Activated CD4-positive, alpha-beta memory T cell treated with anti-CD3 and anti-CD28 coated beads for 36 hours (primary cell): ENCODE measurements at regions not wholly inside any gene's neighbourhood (a gene's known extent, or its start where the extent isn't known, plus 50 kb on each side); places are given as distances from the start of the nearest gene placed in this dataset.

ENCODE experiments used
- CTCF ChIA-PET: fragments of 350-600 bp; sonication (Branson Sonifier 250); formaldehyde crosslinking; loops from one replicate; lab custom pipeline; 2021; ENCODE audit warnings: antibody characterized with exemption, inconsistent platforms; lab: Charles Lee
- POLR2A ChIA-PET: fragments of 350-600 bp; sonication (Branson Sonifier 250); formaldehyde crosslinking; loops from one replicate; lab custom pipeline; 2021; ENCODE audit warnings: antibody characterized with exemption; lab: Charles Lee
- DNase-seq: peaks from one replicate; pipeline ENCODE4 v3.0.0-alpha.2; 2020
- H3K27ac Mint-ChIP-seq: one replicate; pipeline ENCODE4 v1.8.0; 2021; ENCODE audit warnings: mixed read lengths
- H3K27me3 Mint-ChIP-seq: one replicate; pipeline ENCODE4 v1.8.0; 2021; ENCODE audit warnings: mixed read lengths
- H3K36me3 Mint-ChIP-seq: one replicate; pipeline ENCODE4 v1.8.0; 2021; ENCODE audit warnings: mixed read lengths
- H3K4me1 Mint-ChIP-seq: one replicate; pipeline ENCODE4 v1.8.0; 2021; ENCODE audit warnings: low read depth, mixed read lengths
- H3K4me3 Mint-ChIP-seq: one replicate; pipeline ENCODE4 v1.8.0; 2021; ENCODE audit warnings: mild to moderate bottlenecking, mixed read lengths
- H3K9me3 Mint-ChIP-seq: one replicate; pipeline ENCODE4 v1.8.0; 2021; ENCODE audit warnings: mixed read lengths
- intact Hi-C: fragments of 100-400 bp; cut with micrococcal nuclease; formaldehyde crosslinking; loops from one replicate; pipeline ENCODE4 v1.15.1; 2023

GRCh38 chr10:3366735-3367405 is 194.3 kb upstream of the PITRM1 start:
- H3K4me1 Mint-ChIP-seq, result peaks cover 4% of the 10 kb centered on the region
- DNase-seq, result no peak
- ChIA-PET CTCF (no interaction called here), POLR2A (no interaction called here)
- peaks cover 7% of the 10 kb centered on the region for H3K9me3 Mint-ChIP-seq
- intact Hi-C loops, result no loop called here
- H3K27ac Mint-ChIP-seq, result no peak overlapping the region
- no peak overlapping the region for H3K4me3 Mint-ChIP-seq
- no peaks in the 10 kb centered on the region for H3K27me3 Mint-ChIP-seq
- no peaks in the 10 kb centered on the region for H3K36me3 Mint-ChIP-seq

DNA sequence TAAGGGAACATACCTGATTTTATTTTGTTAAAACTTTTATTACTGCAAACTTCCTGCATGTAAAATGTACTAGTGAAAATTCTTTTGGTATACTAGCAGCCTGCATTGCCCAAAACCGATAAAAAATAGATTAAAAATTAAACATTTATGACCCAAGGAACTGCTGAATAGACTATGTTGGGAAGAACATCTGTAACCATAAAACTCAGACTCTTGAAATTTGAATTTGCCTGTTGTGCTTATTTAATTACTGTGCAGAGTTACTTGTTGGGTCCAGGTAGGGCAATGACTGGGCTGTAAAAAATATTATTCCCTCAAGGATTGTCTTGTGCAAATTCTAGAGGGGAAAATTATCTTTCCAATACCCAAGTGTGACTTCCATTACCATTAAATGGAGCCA is 193.5 kb upstream of the PITRM1 start:
- H3K9me3 Mint-ChIP-seq, result peaks cover 15% of the 10 kb centered on the region
- peaks cover 4% of the 10 kb centered on the region for H3K4me1 Mint-ChIP-seq
- POLR2A ChIA-PET, result no interaction called here
- H3K36me3 Mint-ChIP-seq, result peaks cover 3% of the 10 kb centered on the region
- no peak overlapping the region for H3K4me3 Mint-ChIP-seq
- CTCF ChIA-PET, result no interaction called here
- intact Hi-C loops, result no loop called here
- H3K27me3 Mint-ChIP-seq, result no peaks in the 10 kb centered on the region
- H3K27ac Mint-ChIP-seq, result no peak overlapping the region
- DNase-seq, result no peak

GRCh38 chr10:3365630-3366029 is 193.0 kb upstream of the PITRM1 start:
- CTCF ChIA-PET, result no interaction called here
- Mint-ChIP-seq H3K4me1 (peaks cover 4% of the 10 kb centered on the region), H3K4me3 (no peak overlapping the region), H3K36me3 (peaks cover 5% of the 10 kb centered on the region), H3K9me3 (peaks cover 20% of the 10 kb centered on the region), H3K27me3 (no peaks in the 10 kb centered on the region), H3K27ac (no peak overlapping the region)
- DNase-seq, result no peak
- intact Hi-C loops, result no loop called here
- POLR2A ChIA-PET, result no interaction called here

- peaks cover 22% of the 10 kb centered on the region for H3K9me3 Mint-ChIP-seq
- H3K4me1 Mint-ChIP-seq, result peaks cover 4% of the 10 kb centered on the region
- H3K36me3 Mint-ChIP-seq, result peaks cover 5% of the 10 kb centered on the region
- POLR2A ChIA-PET, result no interaction called here
- CTCF ChIA-PET, result no interaction called here
- no peaks in the 10 kb centered on the region for H3K27me3 Mint-ChIP-seq
- H3K27ac Mint-ChIP-seq, result no peak overlapping the region
- intact Hi-C loops, result no loop called here
- no peak for DNase-seq
- no peak overlapping the region for H3K4me3 Mint-ChIP-seq
Observed at GRCh38 chr10:3364768-3365480, 192.3 kb upstream of the PITRM1 start.

- POLR2A ChIA-PET, result no interaction called here
- peaks cover 5% of the 10 kb centered on the region for H3K36me3 Mint-ChIP-seq
- H3K9me3 Mint-ChIP-seq, result peaks cover 29% of the 10 kb centered on the region
Observed at GRCh38 chr10:3363311-3364045, 190.9 kb upstream of the PITRM1 start.

DNA sequence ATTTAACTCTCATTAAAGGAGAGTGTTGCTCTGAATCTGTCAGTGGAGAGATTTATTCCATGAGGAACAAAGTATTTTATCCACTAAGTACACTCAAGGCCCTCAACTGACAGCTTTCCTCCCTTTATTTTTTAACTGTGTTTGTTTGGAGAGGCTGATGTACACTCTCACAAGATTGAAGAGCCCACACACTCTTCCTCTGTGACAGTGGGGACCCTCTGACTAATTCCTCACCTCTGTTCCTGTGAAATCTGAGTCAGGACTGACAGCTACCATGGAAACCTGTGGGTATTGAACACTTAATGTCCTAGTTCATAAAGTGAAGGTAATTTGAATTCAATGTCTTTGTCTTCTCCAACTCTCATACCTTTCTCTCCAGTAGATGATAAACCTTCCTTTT is 189.8 kb upstream of the PITRM1 start:
- POLR2A ChIA-PET, result no interaction called here
- no peak overlapping the region for H3K27ac Mint-ChIP-seq
- no peak for DNase-seq
- intact Hi-C loops, result no loop called here
- H3K9me3 Mint-ChIP-seq, result peaks cover 32% of the 10 kb centered on the region
- H3K27me3 Mint-ChIP-seq, result no peaks in the 10 kb centered on the region
- CTCF ChIA-PET, result no interaction called here
- H3K4me3 Mint-ChIP-seq, result no peak overlapping the region
- H3K36me3 Mint-ChIP-seq, result peaks cover 5% of the 10 kb centered on the region
- H3K4me1 Mint-ChIP-seq, result peaks cover 4% of the 10 kb centered on the region

More at GRCh38 chr10:3363311-3364045, 190.9 kb upstream of the PITRM1 start:
- DNase-seq, result no peak
- Mint-ChIP-seq H3K4me1 (peaks cover 4% of the 10 kb centered on the region), H3K27me3 (no peaks in the 10 kb centered on the region), H3K4me3 (no peak overlapping the region), H3K27ac (no peak overlapping the region)
- intact Hi-C loops, result no loop called here
- CTCF ChIA-PET, result no interaction called here

DNA sequence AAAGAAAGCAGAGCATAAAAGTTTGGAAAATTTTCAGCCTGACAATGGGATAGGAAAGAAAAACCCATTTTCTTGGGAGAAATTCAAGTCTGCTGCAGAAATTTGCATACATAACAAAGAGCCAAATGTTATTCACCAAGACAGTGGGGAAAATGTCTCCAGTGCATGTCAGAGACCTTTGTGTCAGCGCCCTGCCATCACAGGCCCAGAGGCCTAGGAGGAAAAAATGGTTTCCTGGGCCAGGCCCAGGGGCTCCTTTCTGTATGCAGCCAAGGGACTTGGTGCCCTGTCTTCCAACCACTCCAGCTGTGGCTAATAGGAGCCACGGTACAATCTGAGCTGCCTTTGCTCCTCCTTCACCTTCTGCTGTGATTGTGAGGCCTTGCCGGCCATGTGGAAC is 189.1 kb upstream of the PITRM1 start:
- POLR2A ChIA-PET, result no interaction called here
- H3K9me3 Mint-ChIP-seq, result peaks cover 32% of the 10 kb centered on the region
- no peak overlapping the region for H3K27ac Mint-ChIP-seq
- H3K36me3 Mint-ChIP-seq, result peaks cover 5% of the 10 kb centered on the region
- no peaks in the 10 kb centered on the region for H3K27me3 Mint-ChIP-seq
- CTCF ChIA-PET, result no interaction called here
- no peak overlapping the region for H3K4me3 Mint-ChIP-seq
- H3K4me1 Mint-ChIP-seq, result peaks cover 4% of the 10 kb centered on the region
- no peak for DNase-seq
- intact Hi-C loops, result no loop called here

GRCh38 chr10:3357737-3358136 is 185.2 kb upstream of the PITRM1 start:
- Mint-ChIP-seq H3K27ac (no peak overlapping the region), H3K36me3 (peaks cover 5% of the 10 kb centered on the region), H3K27me3 (peaks cover 5% of the 10 kb centered on the region), H3K4me1 (peaks cover 4% of the 10 kb centered on the region), H3K4me3 (no peak overlapping the region), H3K9me3 (peaks cover 32% of the 10 kb centered on the region)
- intact Hi-C loops, result no loop called here
- ChIA-PET CTCF (no interaction called here), POLR2A (no interaction called here)
- no peak for DNase-seq

GRCh38 chr10:3355536-3355935 is 183.0 kb upstream of the PITRM1 start:
- Mint-ChIP-seq H3K4me1 (peaks cover 6% of the 10 kb centered on the region), H3K9me3 (peaks cover 12% of the 10 kb centered on the region), H3K36me3 (no peaks in the 10 kb centered on the region), H3K4me3 (no peak overlapping the region), H3K27ac (no peak overlapping the region), H3K27me3 (peaks cover 13% of the 10 kb centered on the region)
- intact Hi-C loops, result no loop called here
- CTCF ChIA-PET, result interaction anchor here (1.0 kb wide), 1 partner anchor 51 kb away, joined by 3 read pairs; no protein-coding TSS in a partner anchor
- no peak for DNase-seq
- POLR2A ChIA-PET, result no interaction called here

DNA sequence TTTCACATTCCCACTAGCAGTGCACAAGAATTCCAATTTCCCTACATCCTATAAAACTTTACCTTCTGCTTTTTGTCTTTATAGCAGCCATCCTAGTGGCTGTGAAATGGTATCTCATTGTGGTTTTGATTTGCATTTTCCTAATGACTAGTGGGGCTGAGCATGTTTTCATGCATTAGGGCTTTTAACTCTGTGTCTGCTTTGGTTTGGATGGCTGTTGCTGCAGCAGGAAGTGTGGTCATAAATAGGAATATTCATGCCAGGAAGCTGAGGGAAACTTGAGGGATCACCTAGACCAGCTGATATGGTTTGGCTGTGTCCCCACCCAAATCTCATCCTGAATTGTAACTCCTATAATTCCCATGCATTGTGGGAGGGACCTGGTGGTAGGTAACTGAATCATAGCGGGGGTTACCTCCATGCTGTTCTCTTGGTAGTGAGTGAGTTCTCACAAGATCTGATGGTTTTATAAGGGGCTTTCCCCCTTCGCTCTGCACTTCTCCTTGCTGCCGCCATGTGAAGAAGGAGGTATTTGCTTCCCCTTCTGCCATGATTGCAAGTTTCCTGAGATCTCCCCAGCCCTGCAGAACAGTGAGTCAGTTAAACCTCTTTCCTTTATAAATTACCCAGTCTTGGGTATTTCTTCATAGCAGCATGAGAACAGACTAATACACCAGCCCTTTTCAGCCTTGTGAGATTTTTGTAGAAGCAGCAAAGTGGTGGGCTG is 181.8 kb upstream of the PITRM1 start:
- DNase-seq, result no peak
- Mint-ChIP-seq H3K27ac (no peak overlapping the region), H3K9me3 (peaks cover 6% of the 10 kb centered on the region), H3K27me3 (peaks cover 18% of the 10 kb centered on the region), H3K4me1 (peaks cover 6% of the 10 kb centered on the region), H3K36me3 (no peaks in the 10 kb centered on the region), H3K4me3 (no peak overlapping the region)
- ChIA-PET POLR2A (no interaction called here), CTCF (no interaction called here)
- intact Hi-C loops, result no loop called here

- ChIA-PET POLR2A (no interaction called here), CTCF (no interaction called here)
- intact Hi-C loops, result no loop called here
- no peak for DNase-seq
- Mint-ChIP-seq H3K27me3 (peaks cover 18% of the 10 kb centered on the region), H3K4me1 (peaks cover 6% of the 10 kb centered on the region), H3K36me3 (no peaks in the 10 kb centered on the region), H3K9me3 (peaks cover under 1% of the 10 kb centered on the region), H3K27ac (no peak overlapping the region), H3K4me3 (no peak overlapping the region)
Observed at GRCh38 chr10:3353235-3353634, 180.7 kb upstream of the PITRM1 start.
